HG03575 (cell line): ENCODE measurements at regions not wholly inside any gene's neighbourhood (a gene's known extent, or its start where the extent isn't known, plus 50 kb on each side); places are given as distances from the start of the nearest gene placed in this dataset.
"Not testable (repeated sequence)": the region's sequence is repeated elsewhere in the genome, so short reads cannot be mapped to it uniquely, and the experiment has no call there.

Source experiments
- ATAC-seq: cut with Tn5 transposase; IDR thresholded peaks from one replicate; pipeline ENCODE4 v1.9.1; 2021; ENCODE audit not compliant: unreplicated experiment, insufficient number of reproducible peaks, low FRiP score; ENCODE audit errors: extremely low read depth

- no peak for ATAC-seq
Measured at GRCh38 chr18:78492813-78493371, 486.7 kb upstream of the SALL3 start.

- not testable (repeated sequence) for ATAC-seq
Measured at GRCh38 chr18:78493490-78493889, 486.1 kb upstream of the SALL3 start.

- ATAC-seq = no peak
Measured at GRCh38 chr18:78494204-78495085, 485.2 kb upstream of the SALL3 start.

- no peak for ATAC-seq
Measured at GRCh38 chr18:78495550-78495949, 484.1 kb upstream of the SALL3 start.

- no peak for ATAC-seq
Measured at GRCh38 chr18:78496079-78496478, 483.5 kb upstream of the SALL3 start.

- no peak for ATAC-seq
Measured at GRCh38 chr18:78497641-78498040, 482.0 kb upstream of the SALL3 start.

- no peak for ATAC-seq
Measured at GRCh38 chr18:78499586-78499985, 480.0 kb upstream of the SALL3 start.

- ATAC-seq = no peak
Measured at GRCh38 chr18:78501251-78501650, 478.4 kb upstream of the SALL3 start.

GRCh38 chr18:78503129-78503528 is 476.5 kb upstream of the SALL3 start:
- no peak for ATAC-seq

- ATAC-seq = no peak
Measured at GRCh38 chr18:78505851-78506461, 473.7 kb upstream of the SALL3 start.

GRCh38 chr18:78507217-78507616 is 472.4 kb upstream of the SALL3 start:
- ATAC-seq = no peak

- not testable (repeated sequence) for ATAC-seq
Measured at GRCh38 chr18:78508228-78508824, 471.3 kb upstream of the SALL3 start.

GRCh38 chr18:78510091-78510490 is 469.5 kb upstream of the SALL3 start:
- ATAC-seq = no peak

- no peak for ATAC-seq
Measured at GRCh38 chr18:78510636-78511035, 469.0 kb upstream of the SALL3 start.

GRCh38 chr18:78511666-78512601 is 467.7 kb upstream of the SALL3 start:
- no peak for ATAC-seq

- no peak for ATAC-seq
Measured at GRCh38 chr18:78514910-78515670, 464.5 kb upstream of the SALL3 start.

GRCh38 chr18:78517328-78517727 is 462.3 kb upstream of the SALL3 start:
- no peak for ATAC-seq

GRCh38 chr18:78517973-78518372 is 461.6 kb upstream of the SALL3 start:
- ATAC-seq = no peak
